GM23248 (cell line): ENCODE measurements at regions not wholly inside any gene's neighbourhood (a gene's known extent, or its start where the extent isn't known, plus 50 kb on each side); places are given as distances from the start of the nearest gene placed in this dataset.

Source experiments
- EZH2 ChIP-seq: fragments of 200-600 bp; sonication (generic); IDR thresholded peaks from 2 replicates; pipeline ENCODE4 v1.6.1; 2018; ENCODE audit warnings: antibody characterized with exemption, mild to moderate bottlenecking; ENCODE audit not compliant: insufficient read depth, poor library complexity, severe bottlenecking
- EZH2phosphoT487 ChIP-seq: fragments of 200-600 bp; sonication (generic); IDR thresholded peaks from 2 replicates; pipeline ENCODE4 v1.6.1; 2018; ENCODE audit warnings: antibody characterized with exemption, moderate library complexity, mild to moderate bottlenecking, low read depth; ENCODE audit not compliant: insufficient read depth

- TF ChIP-seq EZH2: no peak
- no peak for TF ChIP-seq EZH2phosphoT487
Measured at GRCh38 chr2:443741-444140, 155.8 kb upstream of the ALKAL2 start.
